Bronchial epithelial cell (primary cell): ENCODE measurements at regions not wholly inside any gene's neighbourhood (a gene's known extent, or its start where the extent isn't known, plus 50 kb on each side); places are given as distances from the start of the nearest gene placed in this dataset.
"Not testable (repeated sequence)": the region's sequence is repeated elsewhere in the genome, so short reads cannot be mapped to it uniquely, and the experiment has no call there.

Experiments
- DNase-seq: peaks from one replicate; pipeline ENCODE4 v3.0.0-alpha.2; 2010; ENCODE audit warnings: low read depth
- FAIRE-seq: peaks from 2 replicates; lab custom pipeline; 2011; peaks lifted over from hg19 to GRCh38; lab: Jason Lieb, UNC
- H3K27me3 ChIP-seq: 2 replicates; pipeline ENCODE4 v1.5.1; 2011; ENCODE audit warnings: low read length; ENCODE audit not compliant: control insufficient read depth, insufficient read depth
- H3K36me3 ChIP-seq: 2 replicates; pipeline ENCODE4 v1.5.1; 2011; ENCODE audit warnings: low read length; ENCODE audit not compliant: control insufficient read depth, insufficient read depth
- H3K4me3 ChIP-seq: 2 replicates; pipeline ENCODE4 v1.5.1; 2011; ENCODE audit warnings: mild to moderate bottlenecking, low read depth, low read length, control low read depth
- CTCF ChIP-seq: IDR thresholded peaks from 2 replicates; pipeline ENCODE4 v1.5.1; 2011; ENCODE audit warnings: mild to moderate bottlenecking, moderate library complexity, low read length, control low read depth, inconsistent platforms; ENCODE audit not compliant: insufficient read depth, severe bottlenecking

GRCh38 chr2:15692551-15693377, 101.1 kb downstream of the DDX1 start:
- H3K27me3 ChIP-seq, result peaks cover 2% of the 10 kb centered on the region
- no peak overlapping the region for H3K4me3 ChIP-seq
- TF ChIP-seq CTCF, result no peak
- DNase-seq (no peak), FAIRE-seq (no peak)
- no peaks in the 10 kb centered on the region for H3K36me3 ChIP-seq

- Histone ChIP-seq H3K36me3 (no peaks in the 10 kb centered on the region), H3K27me3 (peaks cover 2% of the 10 kb centered on the region), H3K4me3 (no peak overlapping the region)
- DNase-seq, result no peak
- TF ChIP-seq CTCF, result no peak
- FAIRE-seq, result no peak
These were observed 101.7 kb downstream of the DDX1 start for GRCh38 chr2:15693382-15693781.

GRCh38 chr2:15693926-15694588, 102.4 kb downstream of the DDX1 start:
- peaks cover 2% of the 10 kb centered on the region for H3K27me3 ChIP-seq
- no peak for FAIRE-seq
- no peak for TF ChIP-seq CTCF

GRCh38 chr2:15694589-15694986, 102.9 kb downstream of the DDX1 start:
- H3K36me3 ChIP-seq, result no peaks in the 10 kb centered on the region
- no peak overlapping the region for H3K4me3 ChIP-seq
- DNase-seq, result no peak
- TF ChIP-seq CTCF, result no peak
- FAIRE-seq, result no peak
- H3K27me3 ChIP-seq, result no peaks in the 10 kb centered on the region

More at GRCh38 chr2:15693926-15694588, 102.4 kb downstream of the DDX1 start:
- no peak for DNase-seq
- Histone ChIP-seq H3K4me3 (no peak overlapping the region), H3K36me3 (no peaks in the 10 kb centered on the region)

- no peak for TF ChIP-seq CTCF
- no peak overlapping the region for H3K4me3 ChIP-seq
- FAIRE-seq (no peak), DNase-seq (no peak)
- no peaks in the 10 kb centered on the region for H3K36me3 ChIP-seq
- no peaks in the 10 kb centered on the region for H3K27me3 ChIP-seq
These were observed 104.1 kb downstream of the DDX1 start for GRCh38 chr2:15695582-15696330.

GRCh38 chr2:15696606-15697170, 105.0 kb downstream of the DDX1 start:
- H3K27me3 ChIP-seq, FAIRE-seq: not testable (repeated sequence)

More at GRCh38 chr2:15696606-15697170, 105.0 kb downstream of the DDX1 start:
- H3K36me3 ChIP-seq, DNase-seq, H3K4me3 ChIP-seq: not testable (repeated sequence)
